HepG2 (cell line): ENCODE measurements at regions not wholly inside any gene's neighbourhood (a gene's known extent, or its start where the extent isn't known, plus 50 kb on each side); places are given as distances from the start of the nearest gene placed in this dataset.

Source experiments
- AGO2 ChIP-seq: fragments of 200-400 bp; formaldehyde crosslinking; optimal IDR thresholded peaks from 2 replicates; pipeline ENCODE3; 2017; ENCODE audit warnings: mild to moderate bottlenecking, low read depth, low read length, moderate library complexity
- GABPA ChIP-seq, 2 experiments: IDR thresholded peaks; 2 replicates each; pipeline ENCODE4 v1.6.1; 2011 to 2016; ENCODE audit warnings: low read depth in 2 of 2, low read length in 1 of 2, missing biosample characterization in 1 of 2, missing genetic modification characterization in 1 of 2
- GFI1 ChIP-seq: sonication (generic); formaldehyde crosslinking; IDR thresholded peaks from 2 replicates; pipeline ENCODE4 v1.5.0; 2020; ENCODE audit warnings: missing genetic modification reagents, mild to moderate bottlenecking, borderline replicate concordance
- GTF2F1 ChIP-seq: fragments of 150-350 bp; IDR thresholded peaks from 2 replicates; pipeline ENCODE4 v1.6.1; 2014; ENCODE audit warnings: low read length
- HMGA1 ChIP-seq: sonication (generic); formaldehyde crosslinking; conservative IDR thresholded peaks from 2 replicates; pipeline ENCODE4 v1.4.0; 2020; ENCODE audit warnings: missing genetic modification reagents
- ISX ChIP-seq: sonication (generic); formaldehyde crosslinking; conservative IDR thresholded peaks from 2 replicates; pipeline ENCODE4 v1.5.0; 2020; ENCODE audit warnings: missing genetic modification reagents
- LCORL ChIP-seq, 2 experiments: fragments of 450-650 bp in 1 of 2; sonication (generic) in 1 of 2; formaldehyde crosslinking in 1 of 2; IDR thresholded peaks; 2 replicates each; pipeline versions ENCODE4 v1.5.0 to v1.6.1; 2017 to 2020; ENCODE audit warnings: antibody characterized with exemption in 1 of 2, missing genetic modification reagents in 1 of 2
- MAFF ChIP-seq: IDR thresholded peaks from 2 replicates; pipeline ENCODE4 v1.6.1; 2011; ENCODE audit warnings: low read depth, low read length, improper control_type of control experiment
- NCOA5 ChIP-seq: sonication (generic); formaldehyde crosslinking; IDR thresholded peaks from 2 replicates; pipeline ENCODE4 v1.4.0; 2020; ENCODE audit warnings: missing genetic modification reagents
- NR2F1 ChIP-seq, 2 experiments: fragments of 450-650 bp in 1 of 2; formaldehyde crosslinking in 1 of 2; IDR thresholded peaks; 2 replicates each; pipeline versions ENCODE4 v1.5.0 to v1.6.1; 2016 to 2020; ENCODE audit warnings: mild to moderate bottlenecking in 1 of 2, missing compliant biosample characterization in 1 of 2, missing genetic modification reagents in 1 of 2, moderate library complexity in 1 of 2
- PHB2 ChIP-seq: fragments of 450-650 bp; IDR thresholded peaks from 2 replicates; pipeline ENCODE4 v1.6.1; 2018; ENCODE audit not compliant: partially characterized antibody
- POGK ChIP-seq: sonication (generic); formaldehyde crosslinking; conservative IDR thresholded peaks from 2 replicates; pipeline ENCODE4 v1.8.0; 2022; ENCODE audit warnings: mild to moderate bottlenecking, moderate library complexity, missing genetic modification reagents
- RBM39 ChIP-seq: fragments of 200-400 bp; formaldehyde crosslinking; IDR thresholded peaks from one replicate; pipeline ENCODE4 v1.6.1; 2018; ENCODE audit warnings: antibody characterized with exemption, mild to moderate bottlenecking, low read depth, low read length; ENCODE audit not compliant: poor library complexity, severe bottlenecking
- SP2 ChIP-seq: sonication (generic); formaldehyde crosslinking; IDR thresholded peaks from 2 replicates; pipeline ENCODE4 v1.5.1; 2020; ENCODE audit warnings: mild to moderate bottlenecking, missing genetic modification reagents
- TAF15 ChIP-seq: fragments of 200-400 bp; formaldehyde crosslinking; IDR thresholded peaks from one replicate; pipeline ENCODE4 v1.6.1; 2018; ENCODE audit warnings: mild to moderate bottlenecking, low read depth, low read length; ENCODE audit not compliant: poor library complexity, severe bottlenecking
- TP53 ChIP-seq: sonication (generic); formaldehyde crosslinking; conservative IDR thresholded peaks from 2 replicates; pipeline ENCODE4 v1.4.0; 2020; ENCODE audit warnings: missing genetic modification reagents
- ZMYM2 ChIP-seq: sonication (generic); formaldehyde crosslinking; IDR thresholded peaks from 2 replicates; pipeline ENCODE4 v1.8.0; 2022; ENCODE audit warnings: mild to moderate bottlenecking, missing genetic modification reagents
- ZNF143 ChIP-seq: sonication (generic); formaldehyde crosslinking; IDR thresholded peaks from 2 replicates; pipeline ENCODE4 v1.4.0; 2020; ENCODE audit warnings: missing genetic modification reagents
- ZNF275 ChIP-seq: sonication (generic); formaldehyde crosslinking; IDR thresholded peaks from 2 replicates; pipeline ENCODE4 v1.8.0; 2022; ENCODE audit warnings: missing genetic modification reagents, mild to moderate bottlenecking, inconsistent platforms, borderline replicate concordance
- ZNF549 ChIP-seq: sonication (generic); formaldehyde crosslinking; IDR thresholded peaks from 2 replicates; pipeline ENCODE4 v1.5.0; 2020; ENCODE audit warnings: missing genetic modification reagents
- ZNF572 ChIP-seq: sonication (generic); formaldehyde crosslinking; IDR thresholded peaks from 2 replicates; pipeline ENCODE4 v1.5.1; 2020; ENCODE audit warnings: mild to moderate bottlenecking, missing genetic modification reagents
- ZNF619 ChIP-seq: sonication (generic); formaldehyde crosslinking; IDR thresholded peaks from 2 replicates; pipeline ENCODE4 v1.4.0; 2020; ENCODE audit warnings: mild to moderate bottlenecking, missing genetic modification reagents
- ZNF652 ChIP-seq: IDR thresholded peaks from 2 replicates; pipeline ENCODE4 v1.6.1; 2016; ENCODE audit warnings: low read depth, borderline replicate concordance
- ZNF704 ChIP-seq: sonication (generic); formaldehyde crosslinking; IDR thresholded peaks from 2 replicates; pipeline ENCODE4 v1.8.1; 2023; ENCODE audit warnings: mild to moderate bottlenecking, inconsistent platforms, moderate library complexity, missing genetic modification reagents, borderline replicate concordance
- ZNF775 ChIP-seq: sonication (generic); formaldehyde crosslinking; IDR thresholded peaks from 2 replicates; pipeline ENCODE4 v1.4.0; 2020; ENCODE audit warnings: missing genetic modification reagents, mild to moderate bottlenecking, moderate library complexity, borderline replicate concordance

GRCh38 chr12:132430838-132431774 lies 58.8 kb upstream of the FBRSL1 start (continued):
- no peak for TF ChIP-seq ZNF704
- no peak for TF ChIP-seq HMGA1 (CRISPR knock-in tag)
- no peak for TF ChIP-seq GTF2F1
- TF ChIP-seq ZNF652 (CRISPR knock-in tag), result no peak
- no peak for TF ChIP-seq ZNF275 (CRISPR knock-in tag)
- no peak for TF ChIP-seq MAFF
- TF ChIP-seq GFI1 (CRISPR knock-in tag), result no peak
- no peak for TF ChIP-seq SP2
- TF ChIP-seq GABPA (IDR thresholded peaks at IDR 0.05; ENCODE audit: low read depth, low read length), result no peak
- TF ChIP-seq GABPA (CRISPR knock-in tag; IDR thresholded peaks at IDR 0.05; ENCODE audit: low read depth), result peak; percentile 11; the same call in 1 of the 2 replicates
- TF ChIP-seq NCOA5 (CRISPR knock-in tag), result no peak
- no peak for TF ChIP-seq NR2F1 (CRISPR knock-in tag; IDR thresholded peaks at IDR 0.05)
- no peak for TF ChIP-seq ISX (CRISPR knock-in tag)
- TF ChIP-seq TP53 (CRISPR knock-in tag), result no peak
- no peak for TF ChIP-seq ZNF619 (CRISPR knock-in tag)
- no peak for TF ChIP-seq AGO2
- TF ChIP-seq ZNF549 (CRISPR knock-in tag), result no peak
- TF ChIP-seq RBM39, result no peak
- no peak for TF ChIP-seq ZMYM2 (CRISPR knock-in tag)
- no peak for TF ChIP-seq ZNF572 (CRISPR knock-in tag)
- TF ChIP-seq ZNF775 (CRISPR knock-in tag), result no peak
- no peak for TF ChIP-seq ZNF143 (CRISPR knock-in tag)
- TF ChIP-seq PHB2, result no peak
- no peak for TF ChIP-seq POGK
- TF ChIP-seq TAF15, result no peak
- no peak for TF ChIP-seq LCORL (IDR thresholded peaks at IDR 0.05)
- peak; percentile 54; the same call in 1 of the 2 replicates for TF ChIP-seq LCORL (CRISPR knock-in tag; IDR thresholded peaks at IDR 0.05)
